Epidermal melanocyte (primary cell): ENCODE measurements at regions not wholly inside any gene's neighbourhood (a gene's known extent, or its start where the extent isn't known, plus 50 kb on each side); places are given as distances from the start of the nearest gene placed in this dataset.
"Not testable (repeated sequence)": the region's sequence is repeated elsewhere in the genome, so short reads cannot be mapped to it uniquely, and the experiment has no call there.

ENCODE experiments used
- DNase-seq: peaks from one replicate; pipeline ENCODE4 v3.0.0; 2011; ENCODE audit warnings: low spot score; ENCODE audit not compliant: insufficient read length

DNA sequence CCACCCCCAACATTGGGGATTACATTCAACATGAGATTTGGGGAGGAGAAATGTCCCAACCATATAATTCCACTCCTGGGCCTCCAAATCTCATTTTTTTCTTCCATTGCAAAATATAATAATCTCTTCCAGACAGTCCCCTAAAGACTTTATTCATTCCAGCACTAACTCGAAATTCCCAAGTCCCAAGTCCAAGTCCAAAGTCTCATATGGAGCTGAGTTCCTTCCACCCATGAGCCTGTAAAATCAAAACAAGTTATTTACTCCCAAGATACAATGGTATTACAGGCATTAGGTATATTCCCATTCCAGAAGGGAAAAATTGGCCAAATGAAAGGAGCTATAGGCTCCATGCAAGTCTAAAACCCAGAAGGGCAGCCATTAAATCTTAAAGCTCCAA is 56.7 kb downstream of the P2RY1 start:
- no peak for DNase-seq

DNA sequence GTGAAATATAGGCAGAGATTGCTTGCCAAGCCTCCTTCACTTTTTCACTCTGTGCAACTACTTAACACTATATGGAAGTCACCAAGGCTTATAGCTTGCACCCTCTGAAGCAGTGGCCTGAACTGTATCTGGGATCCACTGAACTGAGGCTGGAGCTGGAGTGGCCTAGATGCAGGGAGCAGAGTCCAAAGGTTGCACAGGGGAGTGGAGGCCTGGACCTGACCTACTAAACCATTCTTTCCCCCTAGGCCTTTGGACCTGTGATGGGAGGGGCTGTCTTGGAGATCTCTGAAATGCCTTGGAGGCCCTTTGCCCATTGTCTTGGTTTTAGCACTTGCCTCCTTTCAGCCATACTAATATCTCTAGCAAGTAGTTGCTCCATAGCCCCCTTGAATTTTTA is 57.5 kb downstream of the P2RY1 start:
- DNase-seq: no peak

DNA sequence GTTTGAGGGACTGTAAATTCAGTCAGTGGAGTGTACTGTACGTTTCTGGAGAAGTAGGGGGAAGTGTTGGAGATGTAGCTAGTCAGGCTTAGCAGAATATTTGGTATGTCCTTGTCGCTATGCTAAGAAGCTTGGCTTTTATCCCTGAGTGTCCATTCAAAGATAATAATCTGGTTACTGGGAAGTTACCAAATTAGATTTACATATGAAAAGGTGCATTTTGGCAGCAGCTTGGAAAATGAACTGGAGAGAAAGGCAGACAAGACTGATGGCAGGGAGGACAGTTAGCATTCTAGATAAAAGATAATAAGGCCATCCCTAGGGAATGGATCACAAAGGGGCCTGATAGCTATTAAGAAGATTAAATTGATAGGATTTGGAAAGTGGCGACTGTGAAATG is 58.7 kb downstream of the P2RY1 start:
- no peak for DNase-seq

DNA sequence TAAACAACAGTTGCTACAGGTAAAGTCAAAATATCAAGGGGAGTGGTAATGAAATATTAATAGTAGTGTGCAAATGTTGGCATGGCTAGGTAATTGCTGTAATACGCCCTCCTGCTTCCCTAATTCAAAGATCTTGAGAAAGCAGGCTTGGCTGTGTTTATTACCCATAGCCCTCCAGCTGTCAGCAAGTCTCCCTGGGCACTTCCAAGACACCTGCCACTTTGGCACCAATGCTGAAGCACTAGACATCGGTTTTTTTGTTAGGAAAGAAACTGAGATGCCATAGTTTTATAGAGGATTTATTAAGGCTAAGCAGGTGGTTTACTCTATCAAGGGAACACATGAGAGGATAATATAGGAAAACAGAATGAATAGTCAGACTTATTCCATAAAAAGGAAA is 64.4 kb downstream of the P2RY1 start:
- no peak for DNase-seq

DNA sequence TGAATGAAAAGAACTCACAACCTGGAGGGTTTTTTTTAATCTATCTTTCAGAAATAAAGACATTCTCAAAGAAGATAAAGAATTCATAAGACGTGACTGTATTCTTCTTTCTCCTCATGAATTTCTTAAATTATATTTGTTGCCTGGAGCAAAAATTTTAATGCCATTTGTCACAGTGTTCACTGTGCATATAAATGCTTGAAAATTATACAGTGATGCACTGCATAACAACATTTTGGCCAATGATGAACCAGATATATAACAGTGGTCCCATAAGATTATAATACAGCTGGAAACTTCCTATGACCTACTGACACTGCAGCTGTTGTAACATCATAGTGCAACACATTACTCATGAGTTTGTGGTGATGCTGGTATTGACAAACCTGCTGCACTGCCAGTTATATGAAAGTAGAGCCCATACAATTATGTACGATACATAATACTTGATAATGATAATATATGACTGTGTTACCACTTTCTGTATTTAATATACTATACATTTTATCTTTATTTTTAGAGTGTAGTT is 67.3 kb downstream of the P2RY1 start:
- no peak for DNase-seq

DNA sequence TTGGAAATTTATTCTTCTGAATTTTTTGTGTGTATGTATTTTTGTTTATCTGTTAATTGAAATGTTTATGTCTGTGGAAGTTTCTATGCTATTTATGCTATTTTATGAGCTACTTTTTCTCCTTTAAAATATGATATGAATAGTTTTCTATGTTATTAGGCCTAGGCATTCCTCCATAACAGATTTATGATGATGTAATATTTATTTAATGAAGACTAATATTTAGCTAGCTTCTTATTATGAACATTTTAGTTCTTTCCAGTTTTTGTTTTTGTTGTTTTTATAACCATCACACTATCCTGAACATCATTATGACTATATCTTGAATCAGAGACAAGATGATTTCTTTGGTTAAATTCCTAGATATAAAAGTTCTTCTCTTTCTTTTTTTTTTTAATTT is 70.7 kb downstream of the P2RY1 start:
- DNase-seq: no peak

DNA sequence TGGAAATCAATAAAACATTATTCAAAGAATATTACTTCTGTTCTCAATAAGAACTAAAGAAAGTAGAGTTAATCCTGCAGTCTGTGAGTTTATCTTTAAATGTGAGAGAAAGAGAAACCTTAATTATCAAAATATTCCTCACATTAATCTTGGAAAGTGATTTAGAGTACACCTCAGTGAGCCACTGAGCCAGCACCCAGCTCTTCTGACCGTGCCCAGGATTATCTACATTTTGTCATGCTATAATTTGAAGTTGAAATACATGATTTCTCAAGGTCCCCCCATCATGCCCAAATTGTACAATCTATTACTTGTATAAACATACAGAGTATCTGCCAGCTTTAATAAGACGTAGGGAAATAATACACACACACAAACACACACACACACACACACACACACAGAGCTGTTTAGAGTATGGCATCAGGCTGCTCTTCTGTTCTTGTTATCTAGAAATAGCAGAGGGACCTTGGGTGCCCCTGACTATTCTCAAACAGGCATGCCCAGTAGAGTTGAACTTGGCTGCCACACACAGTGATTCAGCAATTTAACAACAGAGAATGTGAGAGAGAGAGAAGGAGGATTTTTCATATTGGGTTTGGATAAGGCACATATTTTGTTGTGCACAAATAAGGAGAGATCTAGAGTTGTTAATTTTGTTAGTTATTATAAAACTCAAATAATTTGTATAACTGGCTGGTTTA is 74.4 kb downstream of the P2RY1 start:
- no peak for DNase-seq

DNA sequence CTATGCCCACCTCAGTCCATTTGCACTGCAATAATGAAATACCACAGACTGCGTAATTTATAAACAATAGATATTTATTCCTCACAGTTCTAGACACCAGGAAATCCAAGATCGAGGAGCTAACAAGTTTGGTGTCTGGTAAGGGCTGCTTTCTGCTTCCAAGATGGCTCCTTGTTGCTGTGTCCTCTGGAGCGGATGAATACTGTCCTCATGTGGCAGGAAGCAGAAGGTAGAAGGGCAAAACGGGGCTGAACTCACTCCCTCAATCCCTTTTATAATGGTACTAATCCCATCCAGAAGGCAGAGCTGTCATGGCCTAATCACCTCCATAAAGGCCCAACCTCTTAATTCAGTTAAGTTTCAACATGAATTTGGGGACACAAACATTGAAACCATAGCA is 75.3 kb downstream of the P2RY1 start:
- DNase-seq: no peak

DNA sequence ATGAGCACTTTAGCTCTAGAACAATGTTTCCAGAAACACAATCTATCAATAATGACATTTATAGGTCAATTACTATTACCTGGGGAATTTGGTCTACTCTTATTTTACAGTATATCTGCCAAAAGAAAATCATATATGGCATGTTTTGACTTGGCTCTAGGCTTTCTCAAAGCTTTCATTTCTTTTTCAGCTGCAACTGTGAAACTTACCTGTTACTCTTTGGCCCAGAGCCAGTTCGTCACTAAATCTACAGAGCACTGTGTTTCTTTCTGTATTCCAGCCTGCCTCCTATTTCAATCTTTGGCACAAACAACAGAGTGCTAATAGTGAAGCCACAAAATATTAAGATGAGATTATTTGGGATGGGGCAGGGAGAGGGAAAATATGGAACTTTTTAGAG is 76.0 kb downstream of the P2RY1 start:
- no peak for DNase-seq

DNA sequence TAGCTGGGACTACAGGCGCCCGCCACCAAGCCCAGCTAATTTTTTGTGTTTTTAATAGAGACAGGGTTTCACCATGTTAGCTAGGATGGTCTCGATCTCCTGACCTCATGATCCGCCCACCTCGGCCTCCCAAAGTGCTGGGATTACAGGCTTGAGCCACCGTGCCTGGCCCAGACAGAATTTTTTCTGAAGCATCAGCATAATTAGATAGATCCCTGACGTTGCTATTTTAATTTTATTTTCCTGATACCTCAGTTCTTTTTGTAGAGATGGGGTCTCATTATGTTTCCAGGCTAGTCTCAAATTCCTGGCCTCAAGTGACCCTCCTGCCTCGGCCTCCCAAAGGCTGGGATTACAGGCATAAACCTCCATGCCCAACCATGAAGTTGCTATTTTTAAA is 79.8 kb downstream of the P2RY1 start:
- not testable (repeated sequence) for DNase-seq

DNA sequence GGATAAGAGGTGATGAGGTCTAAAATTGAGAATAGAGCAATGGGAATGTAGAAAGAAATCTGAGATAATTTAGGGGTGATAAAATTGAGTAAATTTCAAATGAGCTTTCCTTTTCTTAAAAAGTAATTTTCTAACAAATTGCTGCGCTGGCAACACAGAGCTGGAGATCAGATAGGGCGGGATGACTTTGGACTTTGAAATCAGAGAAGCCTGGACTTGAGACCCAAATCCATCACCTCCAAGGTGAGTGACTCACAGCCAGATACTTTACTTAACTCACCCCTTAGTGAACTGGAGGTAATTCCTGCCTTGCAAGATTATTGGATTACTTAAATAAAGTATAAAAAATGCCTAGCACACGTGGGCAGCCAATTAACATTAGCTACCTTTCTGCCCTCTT is 80.8 kb downstream of the P2RY1 start:
- no peak for DNase-seq

DNA sequence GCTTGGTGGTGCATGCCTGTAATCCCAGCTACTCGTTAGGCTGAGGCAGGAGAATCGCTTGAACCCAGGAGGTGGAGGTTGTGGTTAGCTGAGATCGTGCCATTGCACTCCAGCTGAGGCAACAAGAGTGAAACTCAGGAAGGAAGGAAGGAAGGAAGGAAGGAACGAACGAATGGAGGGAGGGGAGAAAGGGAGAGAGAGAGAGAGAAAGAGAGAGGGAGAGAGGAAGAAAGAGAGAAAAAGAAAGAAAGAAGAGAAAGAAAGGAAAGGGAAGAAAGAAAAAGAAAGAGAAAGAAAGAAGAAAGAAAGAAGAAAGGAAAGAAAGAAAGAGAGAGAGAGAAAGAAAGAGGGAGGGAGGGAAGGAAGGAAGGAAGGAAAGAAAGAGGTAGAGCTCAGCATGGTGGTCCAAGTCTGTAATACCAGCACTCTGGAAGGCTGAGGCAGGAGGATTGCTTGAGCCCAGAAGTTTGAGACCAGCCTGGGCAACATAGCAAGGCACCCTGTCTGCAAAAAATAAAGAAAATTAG is 81.9 kb downstream of the P2RY1 start:
- DNase-seq: no peak

DNA sequence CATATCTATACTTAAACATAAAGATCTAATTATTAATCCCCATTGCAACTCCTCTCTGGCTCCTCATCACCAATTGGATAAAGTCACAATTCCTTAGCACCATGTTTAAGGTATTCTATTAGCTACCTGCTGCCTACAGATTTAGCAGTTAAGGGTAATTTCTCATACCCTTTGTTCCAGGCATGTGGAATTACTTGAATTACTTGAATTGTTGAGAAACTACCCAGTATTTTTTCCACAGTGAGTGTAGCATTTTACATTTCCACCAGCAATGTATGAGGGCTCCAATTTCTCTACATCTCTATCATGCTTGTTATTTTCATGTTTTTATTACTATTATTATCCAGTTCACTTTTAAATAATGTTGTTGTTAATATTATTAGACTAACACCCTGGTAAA is 86.4 kb downstream of the P2RY1 start:
- no peak for DNase-seq

DNA sequence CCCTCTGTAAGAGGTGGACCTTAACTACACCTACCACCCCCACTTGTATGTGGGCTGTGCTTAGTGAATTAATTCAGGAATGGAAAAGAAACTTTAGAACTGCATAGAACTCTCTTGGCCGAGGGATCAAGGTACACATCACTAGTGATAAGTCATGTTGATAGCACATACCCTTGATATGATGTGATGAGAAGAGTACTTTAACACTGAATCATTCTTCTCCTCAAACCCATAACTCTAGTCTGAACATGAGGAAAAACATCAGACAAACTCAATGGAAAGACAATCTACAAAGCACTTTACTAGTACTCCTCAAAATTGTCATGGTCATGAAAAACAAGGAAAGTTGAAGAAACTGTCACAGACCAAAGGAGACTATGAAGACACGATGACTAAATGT is 87.6 kb downstream of the P2RY1 start:
- no peak for DNase-seq

DNA sequence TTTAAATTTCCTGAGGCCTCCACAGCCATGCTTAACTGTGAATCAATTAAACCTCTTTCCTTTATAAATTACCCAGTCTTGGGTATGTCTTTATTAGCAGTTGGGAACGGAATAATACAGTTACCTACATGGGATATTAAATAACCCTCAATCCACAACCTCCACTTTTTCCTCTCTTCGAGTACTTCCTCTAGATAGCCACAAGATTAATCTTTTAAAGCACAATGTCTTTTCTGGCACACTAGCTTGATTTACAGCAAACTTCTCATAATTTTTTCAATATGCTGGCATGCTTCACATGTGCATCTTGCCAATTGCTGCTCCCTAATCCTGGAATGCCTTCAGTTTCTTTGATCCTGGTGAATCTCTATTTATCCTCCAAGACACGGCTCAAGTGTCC is 92.2 kb downstream of the P2RY1 start:
- no peak for DNase-seq

DNA sequence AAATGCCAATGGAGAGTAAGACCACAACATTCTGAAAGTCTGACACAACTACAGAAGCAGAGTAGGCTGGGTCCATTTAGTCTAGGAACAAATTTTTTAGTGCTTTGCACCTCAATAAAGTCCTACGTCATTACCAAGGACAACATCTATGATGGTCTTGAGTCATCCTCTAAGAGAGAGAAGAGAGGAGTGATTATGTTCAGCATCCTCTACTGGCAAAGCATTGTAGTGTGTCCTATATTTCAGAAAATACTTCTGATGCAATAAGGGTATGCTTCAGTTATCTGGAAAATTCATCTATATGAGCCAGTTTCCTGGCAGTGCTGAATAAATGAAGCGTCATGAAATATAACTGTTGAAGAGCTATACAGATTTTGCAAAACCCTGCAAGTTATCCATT is 95.6 kb downstream of the P2RY1 start:
- no peak for DNase-seq

DNA sequence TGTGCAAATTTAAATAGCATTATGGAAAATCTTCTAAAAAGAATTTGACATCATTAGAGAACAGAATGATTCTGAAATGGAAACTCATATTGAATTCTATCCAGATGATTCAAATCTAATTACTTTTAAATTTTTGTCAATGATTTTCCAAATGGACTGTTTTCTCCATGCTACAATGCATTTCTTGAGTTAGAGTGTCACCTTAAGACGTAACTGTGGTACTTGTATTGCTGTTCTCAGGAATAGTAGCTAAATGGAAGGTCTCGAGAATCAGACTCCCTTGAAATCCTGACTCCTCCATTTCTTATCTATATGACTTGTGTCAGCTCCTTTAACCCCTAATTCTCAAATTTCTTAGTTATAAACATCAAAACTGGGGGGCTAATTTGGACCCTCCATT is 102.3 kb downstream of the P2RY1 start:
- DNase-seq: no peak

DNA sequence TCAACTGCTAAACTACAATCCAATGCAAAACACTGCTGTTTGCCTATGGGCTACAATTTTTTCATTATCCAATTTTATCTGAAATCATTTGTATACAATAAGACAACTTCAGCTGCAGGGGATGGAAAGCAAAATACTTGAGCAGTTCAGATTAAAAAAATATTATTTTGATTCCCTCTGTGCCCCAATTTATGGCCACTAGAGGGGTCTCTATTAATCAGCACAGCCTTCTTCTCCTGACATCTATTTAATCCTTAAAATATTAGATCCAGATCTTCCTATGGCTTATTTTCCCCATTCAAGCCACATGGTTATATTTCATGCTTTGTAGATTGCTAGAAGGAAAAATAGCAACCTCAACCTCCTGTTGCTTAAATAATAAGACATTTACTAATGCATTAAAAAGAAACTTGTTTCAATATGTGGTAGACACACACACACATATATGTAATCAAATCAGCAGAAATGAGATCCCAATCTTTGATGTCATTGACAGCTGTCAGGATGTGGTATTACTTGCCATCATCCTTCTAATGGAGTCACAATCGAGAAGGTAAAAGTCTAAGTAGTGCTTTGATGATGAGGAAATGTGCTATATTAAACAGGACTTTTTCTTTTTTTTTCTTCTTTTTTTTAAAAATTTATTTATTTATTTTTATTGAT is 104.2 kb downstream of the P2RY1 start:
- no peak for DNase-seq

DNA sequence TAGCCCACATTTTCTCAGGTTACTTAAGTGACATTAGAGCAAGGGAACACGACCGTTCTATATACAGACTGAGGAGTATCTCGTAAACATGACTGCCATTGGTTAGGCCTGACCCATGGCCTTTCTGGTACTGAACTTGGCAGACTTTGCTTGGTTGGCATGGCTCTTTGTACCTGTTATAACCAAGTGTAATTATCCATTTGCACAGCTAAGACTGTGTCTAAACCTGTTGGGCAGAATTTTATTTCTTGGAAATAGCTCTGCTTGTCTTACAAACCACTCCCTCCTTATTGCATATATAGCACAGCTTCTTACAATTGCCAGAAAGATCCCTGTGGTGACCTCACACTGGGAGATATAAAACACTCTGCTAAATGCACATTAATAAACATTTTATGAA is 106.9 kb downstream of the P2RY1 start:
- no peak for DNase-seq

DNA sequence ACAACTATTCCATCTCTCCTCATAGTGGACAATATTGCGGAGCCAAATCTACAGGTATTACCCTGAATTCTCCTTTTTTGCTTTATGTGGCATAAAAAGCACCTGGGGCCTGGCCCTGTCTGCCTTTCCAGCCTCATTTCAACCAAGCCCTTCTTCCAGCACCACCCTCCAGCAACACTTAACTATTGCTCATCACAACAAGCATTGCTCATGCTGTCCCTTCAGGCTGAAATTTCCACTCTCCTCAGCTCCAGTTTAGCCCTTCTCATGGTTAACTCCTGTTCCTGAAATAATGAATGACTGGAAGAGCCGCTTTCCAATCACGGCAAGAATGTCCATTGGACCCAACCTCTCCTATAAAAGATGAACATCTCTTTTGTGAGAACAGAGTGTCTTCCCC is 107.4 kb downstream of the P2RY1 start:
- DNase-seq: no peak

DNA sequence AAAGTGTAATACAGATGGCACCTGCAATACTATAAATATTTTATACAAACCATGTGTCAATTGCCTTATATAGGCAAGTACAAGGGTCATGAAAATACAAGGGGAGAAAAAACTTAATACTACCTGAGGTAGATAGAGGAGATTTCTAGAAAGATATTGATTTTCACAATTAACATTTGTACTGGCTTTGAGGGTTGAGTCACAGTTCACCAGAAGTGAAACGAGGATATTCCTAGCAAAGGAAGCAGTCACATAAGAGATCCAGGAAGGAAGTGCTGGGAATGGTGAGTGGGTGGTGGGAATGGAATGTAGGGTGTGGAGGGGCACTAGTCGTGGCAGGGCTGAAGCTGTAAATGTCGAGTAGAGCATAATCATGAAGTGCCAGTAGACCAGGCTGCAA is 108.7 kb downstream of the P2RY1 start:
- no peak for DNase-seq

DNA sequence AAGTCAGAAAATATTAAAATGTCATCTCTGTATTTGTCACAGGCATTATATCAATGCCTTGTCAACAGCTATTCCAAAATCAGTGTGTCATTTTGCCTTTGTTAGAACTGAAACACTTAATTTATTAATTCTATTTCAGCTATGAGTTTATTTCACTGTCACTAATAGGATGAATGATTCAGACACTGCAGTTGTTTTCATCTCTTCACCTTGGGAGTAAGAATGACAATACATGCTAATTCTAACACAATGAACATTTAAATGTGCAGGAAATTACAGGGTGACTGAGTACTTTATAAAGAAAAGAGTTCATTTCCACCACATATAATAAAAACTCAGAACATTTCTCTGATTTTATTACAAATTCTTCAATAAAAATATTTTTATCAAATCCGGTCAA is 109.7 kb downstream of the P2RY1 start:
- no peak for DNase-seq

DNA sequence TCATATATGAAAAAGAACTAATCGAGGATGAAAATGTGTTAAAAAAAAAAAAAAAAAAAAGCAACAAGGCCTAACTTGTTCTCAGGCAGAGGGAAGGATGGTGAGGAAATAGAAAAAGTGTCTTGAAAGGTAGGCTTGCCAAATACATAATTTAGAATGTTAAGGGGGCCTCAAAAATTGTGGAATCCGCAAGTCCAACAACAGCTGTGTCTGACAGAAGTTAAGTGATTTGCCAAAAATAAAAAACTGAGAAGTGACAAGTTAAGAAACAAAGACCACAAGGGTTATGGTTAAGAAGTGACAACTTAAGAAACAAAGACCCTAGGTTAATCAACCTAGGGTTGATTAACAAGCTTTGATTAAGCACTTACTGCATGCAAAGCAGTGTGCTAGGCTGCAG is 110.6 kb downstream of the P2RY1 start:
- no peak for DNase-seq
